ENCODE measurements at regions not wholly inside any gene's neighbourhood (a gene's known extent, or its start where the extent isn't known, plus 50 kb on each side); places are given as distances from the start of the nearest gene placed in this dataset.

DNA sequence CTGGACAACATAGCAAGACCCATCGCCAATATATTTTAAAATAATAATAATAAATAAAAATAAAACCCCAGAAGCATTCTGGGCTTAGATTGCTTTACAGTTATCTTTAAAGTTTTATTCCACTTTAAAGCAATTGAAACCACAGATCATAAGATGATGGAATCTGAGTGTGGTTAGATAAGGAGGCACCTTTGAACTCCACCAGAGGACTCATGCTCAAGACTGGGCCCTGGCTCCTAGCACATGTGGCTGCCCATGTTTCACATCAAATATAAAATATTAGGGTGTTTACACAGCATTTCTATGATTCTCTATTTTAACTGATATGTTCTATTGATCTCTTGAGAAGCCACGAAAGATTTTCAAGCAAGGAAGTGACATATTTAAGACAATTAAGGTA, 52.6 kb upstream of the BBS12 start:
- H3K4me1 ChIP-seq (ENCODE audit: insufficient read depth) = no peaks in the 10 kb centered on the region
- H3K36me3 ChIP-seq = no peaks in the 10 kb centered on the region
- H3K27ac ChIP-seq = no peak overlapping the region
- no peak for TF ChIP-seq POLR2A (IDR thresholded peaks at IDR 0.05)
- TF ChIP-seq EP300 (IDR thresholded peaks at IDR 0.05) = no peak
- TF ChIP-seq, protein P1, sequence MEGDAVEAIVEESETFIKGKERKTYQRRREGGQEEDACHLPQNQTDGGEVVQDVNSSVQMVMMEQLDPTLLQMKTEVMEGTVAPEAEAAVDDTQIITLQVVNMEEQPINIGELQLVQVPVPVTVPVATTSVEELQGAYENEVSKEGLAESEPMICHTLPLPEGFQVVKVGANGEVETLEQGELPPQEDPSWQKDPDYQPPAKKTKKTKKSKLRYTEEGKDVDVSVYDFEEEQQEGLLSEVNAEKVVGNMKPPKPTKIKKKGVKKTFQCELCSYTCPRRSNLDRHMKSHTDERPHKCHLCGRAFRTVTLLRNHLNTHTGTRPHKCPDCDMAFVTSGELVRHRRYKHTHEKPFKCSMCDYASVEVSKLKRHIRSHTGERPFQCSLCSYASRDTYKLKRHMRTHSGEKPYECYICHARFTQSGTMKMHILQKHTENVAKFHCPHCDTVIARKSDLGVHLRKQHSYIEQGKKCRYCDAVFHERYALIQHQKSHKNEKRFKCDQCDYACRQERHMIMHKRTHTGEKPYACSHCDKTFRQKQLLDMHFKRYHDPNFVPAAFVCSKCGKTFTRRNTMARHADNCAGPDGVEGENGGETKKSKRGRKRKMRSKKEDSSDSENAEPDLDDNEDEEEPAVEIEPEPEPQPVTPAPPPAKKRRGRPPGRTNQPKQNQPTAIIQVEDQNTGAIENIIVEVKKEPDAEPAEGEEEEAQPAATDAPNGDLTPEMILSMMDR (IDR thresholded peaks at IDR 0.05) = no peak
- DNase-seq = no peak
- H3K27me3 ChIP-seq = no peaks in the 10 kb centered on the region
- no peaks in the 10 kb centered on the region for H3K9me3 ChIP-seq
- H3K4me3 ChIP-seq = no peak overlapping the region
- WGBS, 3 donors = 88 to 98% (median 92%) methylated on average over 2 of the region's 2 CpGs
- intact Hi-C loops (cut with DNase I) = loop anchor here in 1 of 4 donors (10.0 kb wide), 1 partner anchor 55 kb away; the partner anchor contains the start of gene BBS12

DNA sequence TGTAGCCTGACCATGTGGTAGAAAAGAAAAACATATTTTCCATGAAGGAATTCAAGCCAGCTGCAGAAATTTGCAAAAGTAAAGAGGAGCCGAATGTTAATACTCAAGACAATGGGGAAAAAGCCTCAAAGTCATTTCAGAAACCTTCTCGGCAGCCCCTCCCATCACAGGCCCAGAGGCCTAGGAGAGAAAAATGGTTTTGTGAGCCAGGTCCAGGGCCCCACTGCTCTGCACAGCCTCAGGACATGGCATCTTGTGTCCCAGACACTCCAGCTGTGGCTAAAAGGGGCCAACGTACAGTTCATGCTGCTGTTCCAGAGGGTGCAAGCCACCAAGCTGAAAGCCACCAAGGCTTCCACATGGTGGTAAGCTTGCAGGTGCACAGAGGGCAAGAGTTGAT, 50.9 kb upstream of the BBS12 start:
- Histone ChIP-seq H3K27me3 (no peaks in the 10 kb centered on the region), H3K36me3 (no peaks in the 10 kb centered on the region), H3K4me1 (ENCODE audit: insufficient read depth) (no peaks in the 10 kb centered on the region), H3K4me3 (no peak overlapping the region), H3K27ac (no peak overlapping the region), H3K9me3 (no peaks in the 10 kb centered on the region)
- TF ChIP-seq, protein P1 (IDR thresholded peaks at IDR 0.05) = no peak
- TF ChIP-seq EP300 (IDR thresholded peaks at IDR 0.05) = no peak
- TF ChIP-seq POLR2A (IDR thresholded peaks at IDR 0.05) = no peak
- WGBS, 3 donors = 94 to 98% (median 95%) methylated on average over 3 of the region's 3 CpGs
- no peak for DNase-seq
- intact Hi-C loops (cut with DNase I) = no loop called here
